ENCODE measurements at regions not wholly inside any gene's neighbourhood (a gene's known extent, or its start where the extent isn't known, plus 50 kb on each side); places are given as distances from the start of the nearest gene placed in this dataset.

DNA sequence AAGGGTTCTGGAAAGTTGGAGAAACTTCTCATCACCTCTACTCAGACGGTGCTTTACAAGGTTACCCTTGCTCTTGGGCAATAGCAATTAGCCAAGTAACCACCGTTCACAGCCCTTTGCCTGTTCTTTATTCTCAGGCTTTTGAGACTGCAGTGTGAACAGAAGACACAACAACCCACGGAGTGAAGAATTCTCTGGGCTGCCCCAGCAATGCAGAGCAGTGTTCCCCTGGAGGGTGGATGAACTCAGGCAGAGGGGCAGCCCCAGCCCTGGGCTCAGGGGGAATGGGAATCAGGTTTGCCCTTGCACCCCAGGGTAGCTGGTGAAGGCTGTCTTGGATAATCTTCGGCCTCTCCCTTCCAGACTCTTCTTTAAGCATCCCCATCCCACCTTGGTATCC lies 69.1 kb downstream of the MCFD2 start:
- Histone ChIP-seq H3K4me3 (ENCODE audit: low read depth, low read length, poor library complexity, severe bottlenecking) (no peak overlapping the region), H3K36me3 (ENCODE audit: insufficient read depth, low read length, poor library complexity, severe bottlenecking) (no peaks in the 10 kb centered on the region), H3K9me3 (ENCODE audit: low read depth, low read length, poor library complexity, severe bottlenecking) (no peaks in the 10 kb centered on the region), H3K4me1 (ENCODE audit: insufficient read depth, low read length, poor library complexity, severe bottlenecking) (peaks cover 38% of the 10 kb centered on the region), H3K27ac (ENCODE audit: low read depth, low read length, poor library complexity, severe bottlenecking) (no peak overlapping the region), H3K27me3 (replicated peaks; ENCODE audit: insufficient read depth, low read depth, low read length, poor library complexity) (no peaks in the 10 kb centered on the region)
- no peak for DNase-seq (ENCODE audit: low spot score)
- ChIA-PET POLR2A (ENCODE audit: low non-redundant PET) (no interaction called here), CTCF (no interaction called here)
- intact Hi-C loops (cut with micrococcal nuclease; ENCODE audit: unreplicated experiment): no loop called here
- BruUV-seq (replicated peaks): no TSS peak
- TF ChIP-seq, protein P1, sequence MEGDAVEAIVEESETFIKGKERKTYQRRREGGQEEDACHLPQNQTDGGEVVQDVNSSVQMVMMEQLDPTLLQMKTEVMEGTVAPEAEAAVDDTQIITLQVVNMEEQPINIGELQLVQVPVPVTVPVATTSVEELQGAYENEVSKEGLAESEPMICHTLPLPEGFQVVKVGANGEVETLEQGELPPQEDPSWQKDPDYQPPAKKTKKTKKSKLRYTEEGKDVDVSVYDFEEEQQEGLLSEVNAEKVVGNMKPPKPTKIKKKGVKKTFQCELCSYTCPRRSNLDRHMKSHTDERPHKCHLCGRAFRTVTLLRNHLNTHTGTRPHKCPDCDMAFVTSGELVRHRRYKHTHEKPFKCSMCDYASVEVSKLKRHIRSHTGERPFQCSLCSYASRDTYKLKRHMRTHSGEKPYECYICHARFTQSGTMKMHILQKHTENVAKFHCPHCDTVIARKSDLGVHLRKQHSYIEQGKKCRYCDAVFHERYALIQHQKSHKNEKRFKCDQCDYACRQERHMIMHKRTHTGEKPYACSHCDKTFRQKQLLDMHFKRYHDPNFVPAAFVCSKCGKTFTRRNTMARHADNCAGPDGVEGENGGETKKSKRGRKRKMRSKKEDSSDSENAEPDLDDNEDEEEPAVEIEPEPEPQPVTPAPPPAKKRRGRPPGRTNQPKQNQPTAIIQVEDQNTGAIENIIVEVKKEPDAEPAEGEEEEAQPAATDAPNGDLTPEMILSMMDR (conservative IDR thresholded peaks at IDR 0.05; ENCODE audit: low read depth, low read length): no peak
- no peak for TF ChIP-seq EZH2 (IDR thresholded peaks at IDR 0.05; ENCODE audit: borderline replicate concordance, low read depth, low read length, poor library complexity, severe bottlenecking)

DNA sequence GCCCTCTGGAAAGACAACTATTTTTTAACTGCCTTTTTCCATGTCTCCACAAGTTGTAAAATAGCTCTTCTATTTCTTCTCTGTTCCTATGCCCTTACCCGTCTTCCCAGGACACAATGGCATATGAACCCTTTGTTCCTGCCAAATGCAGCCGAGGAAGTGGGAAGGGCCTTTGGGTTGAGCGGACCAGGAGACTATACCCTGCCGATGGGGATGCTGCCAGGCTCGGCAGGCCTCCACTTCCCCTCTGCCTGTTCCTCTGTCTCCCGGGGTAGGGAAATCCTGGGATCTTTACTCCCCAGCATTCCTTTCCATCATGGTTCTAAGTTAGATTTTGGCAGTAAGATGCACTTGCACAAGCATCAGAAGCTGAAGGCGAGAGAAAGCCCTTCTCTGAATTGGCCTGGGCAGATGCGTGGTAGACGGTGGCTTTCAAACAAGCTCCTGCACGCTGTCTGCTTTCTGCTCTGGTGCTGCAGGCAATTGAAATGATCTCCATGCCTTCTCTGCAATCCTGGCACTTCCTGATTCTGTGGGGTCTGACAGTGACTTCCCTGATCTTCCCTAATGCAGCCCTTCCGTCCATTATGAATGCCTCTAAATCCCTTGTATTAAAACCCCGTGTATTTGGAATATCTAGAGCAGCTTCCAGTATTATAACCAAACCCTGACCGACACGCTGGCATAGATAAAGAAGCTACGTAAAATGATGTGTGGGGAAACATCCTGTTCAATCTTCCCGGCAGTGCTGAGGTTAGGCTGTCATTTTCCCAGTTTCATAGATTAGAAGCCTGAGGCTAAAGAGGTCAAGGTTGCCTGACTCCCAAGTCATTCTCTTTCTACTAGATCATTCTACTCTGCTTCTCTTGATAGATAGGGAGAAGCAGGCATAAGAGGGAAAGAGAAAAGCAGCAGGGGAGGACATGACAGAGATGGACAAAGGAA lies 69.8 kb downstream of the MCFD2 start:
- ChIA-PET CTCF (no interaction called here), POLR2A (ENCODE audit: low non-redundant PET) (no interaction called here)
- Histone ChIP-seq H3K4me1 (ENCODE audit: insufficient read depth, low read length, poor library complexity, severe bottlenecking) (peaks cover 38% of the 10 kb centered on the region), H3K4me3 (ENCODE audit: low read depth, low read length, poor library complexity, severe bottlenecking) (no peak overlapping the region), H3K27ac (ENCODE audit: low read depth, low read length, poor library complexity, severe bottlenecking) (no peak overlapping the region), H3K36me3 (ENCODE audit: insufficient read depth, low read length, poor library complexity, severe bottlenecking) (no peaks in the 10 kb centered on the region), H3K27me3 (replicated peaks; ENCODE audit: insufficient read depth, low read depth, low read length, poor library complexity) (no peaks in the 10 kb centered on the region), H3K9me3 (ENCODE audit: low read depth, low read length, poor library complexity, severe bottlenecking) (no peaks in the 10 kb centered on the region)
- intact Hi-C loops (cut with micrococcal nuclease; ENCODE audit: unreplicated experiment): no loop called here
- no TSS peak for BruUV-seq (replicated peaks)
- TF ChIP-seq, protein P1 (conservative IDR thresholded peaks at IDR 0.05; ENCODE audit: low read depth, low read length): no peak
- TF ChIP-seq EZH2 (IDR thresholded peaks at IDR 0.05; ENCODE audit: borderline replicate concordance, low read depth, low read length, poor library complexity, severe bottlenecking): no peak
- DNase-seq (ENCODE audit: low spot score): no peak

DNA sequence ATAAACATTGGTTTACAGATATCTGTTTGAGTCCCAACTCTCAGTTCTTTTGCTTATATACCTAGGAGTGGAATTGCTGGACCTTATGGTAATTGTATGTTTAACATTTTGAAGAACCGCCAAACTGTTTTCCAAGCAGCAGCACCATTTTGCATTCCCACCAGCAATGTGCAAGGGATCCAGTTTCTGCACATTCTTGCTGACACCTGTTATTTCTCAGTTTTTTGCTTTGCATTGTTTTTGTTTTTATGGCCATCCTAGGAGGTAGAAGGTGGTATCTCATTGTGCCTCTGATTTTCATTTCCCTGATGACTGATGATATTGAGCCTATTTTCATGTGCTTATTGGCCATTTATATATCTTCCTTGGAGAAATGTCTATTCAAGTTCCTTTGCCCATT lies 71.2 kb downstream of the MCFD2 start:
- peaks cover 29% of the 10 kb centered on the region for H3K4me1 ChIP-seq (ENCODE audit: insufficient read depth, low read length, poor library complexity, severe bottlenecking)
- H3K27ac ChIP-seq (ENCODE audit: low read depth, low read length, poor library complexity, severe bottlenecking): no peak overlapping the region
- H3K36me3 ChIP-seq (ENCODE audit: insufficient read depth, low read length, poor library complexity, severe bottlenecking): no peaks in the 10 kb centered on the region
- DNase-seq (ENCODE audit: low spot score): no peak
- CTCF ChIA-PET: no interaction called here
- no peaks in the 10 kb centered on the region for H3K27me3 ChIP-seq (replicated peaks; ENCODE audit: insufficient read depth, low read depth, low read length, poor library complexity)
- H3K9me3 ChIP-seq (ENCODE audit: low read depth, low read length, poor library complexity, severe bottlenecking): no peaks in the 10 kb centered on the region
- no peak for TF ChIP-seq EZH2 (IDR thresholded peaks at IDR 0.05; ENCODE audit: borderline replicate concordance, low read depth, low read length, poor library complexity, severe bottlenecking)
- TF ChIP-seq, protein P1 (conservative IDR thresholded peaks at IDR 0.05; ENCODE audit: low read depth, low read length): no peak
- BruUV-seq (replicated peaks): no TSS peak
- intact Hi-C loops (cut with micrococcal nuclease; ENCODE audit: unreplicated experiment): no loop called here
- POLR2A ChIA-PET (ENCODE audit: low non-redundant PET): no interaction called here
- H3K4me3 ChIP-seq (ENCODE audit: low read depth, low read length, poor library complexity, severe bottlenecking): no peak overlapping the region
